ENCODE measurements at regions not wholly inside any gene's neighbourhood (a gene's known extent, or its start where the extent isn't known, plus 50 kb on each side); places are given as distances from the start of the nearest gene placed in this dataset.

DNA sequence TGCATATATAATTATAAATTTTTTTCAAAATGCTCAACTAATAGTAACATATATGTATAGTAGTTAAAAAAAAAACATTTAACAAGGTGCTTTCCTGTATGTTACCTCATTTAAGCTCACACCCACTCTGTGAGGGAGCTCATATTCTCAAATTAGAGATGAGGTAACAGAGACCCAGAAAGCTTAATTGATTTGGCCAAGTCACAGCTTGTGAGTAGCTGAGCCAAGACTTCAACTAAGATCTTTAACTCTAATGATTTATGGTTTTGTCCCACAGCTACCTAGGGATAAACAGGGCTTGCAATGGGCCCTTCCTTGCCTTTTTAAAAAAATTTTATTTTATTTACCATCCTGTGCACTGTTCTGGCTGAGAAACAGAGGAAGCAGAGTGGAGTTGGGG is 230.0 kb upstream of the GOLIM4 start:
- DNase-seq (ENCODE audit: unreplicated experiment) = no peak
- CTCF ChIA-PET = interaction anchor here (0.6 kb wide), 1 partner anchor 625 kb away, joined by 3 read pairs; no protein-coding TSS in a partner anchor
- TF ChIP-seq, protein P1, sequence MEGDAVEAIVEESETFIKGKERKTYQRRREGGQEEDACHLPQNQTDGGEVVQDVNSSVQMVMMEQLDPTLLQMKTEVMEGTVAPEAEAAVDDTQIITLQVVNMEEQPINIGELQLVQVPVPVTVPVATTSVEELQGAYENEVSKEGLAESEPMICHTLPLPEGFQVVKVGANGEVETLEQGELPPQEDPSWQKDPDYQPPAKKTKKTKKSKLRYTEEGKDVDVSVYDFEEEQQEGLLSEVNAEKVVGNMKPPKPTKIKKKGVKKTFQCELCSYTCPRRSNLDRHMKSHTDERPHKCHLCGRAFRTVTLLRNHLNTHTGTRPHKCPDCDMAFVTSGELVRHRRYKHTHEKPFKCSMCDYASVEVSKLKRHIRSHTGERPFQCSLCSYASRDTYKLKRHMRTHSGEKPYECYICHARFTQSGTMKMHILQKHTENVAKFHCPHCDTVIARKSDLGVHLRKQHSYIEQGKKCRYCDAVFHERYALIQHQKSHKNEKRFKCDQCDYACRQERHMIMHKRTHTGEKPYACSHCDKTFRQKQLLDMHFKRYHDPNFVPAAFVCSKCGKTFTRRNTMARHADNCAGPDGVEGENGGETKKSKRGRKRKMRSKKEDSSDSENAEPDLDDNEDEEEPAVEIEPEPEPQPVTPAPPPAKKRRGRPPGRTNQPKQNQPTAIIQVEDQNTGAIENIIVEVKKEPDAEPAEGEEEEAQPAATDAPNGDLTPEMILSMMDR (IDR thresholded peaks at IDR 0.05; ENCODE audit: unreplicated experiment) = no peak
- Mint-ChIP-seq H3K9me3 (ENCODE audit: unreplicated experiment) (no peaks in the 10 kb centered on the region), H3K27me3 (ENCODE audit: insufficient read depth, unreplicated experiment) (peaks cover 90% of the 10 kb centered on the region), H3K27ac (ENCODE audit: low read depth, unreplicated experiment) (no peak overlapping the region), H3K36me3 (ENCODE audit: insufficient read depth, unreplicated experiment) (no peaks in the 10 kb centered on the region), H3K4me3 (ENCODE audit: unreplicated experiment) (no peak overlapping the region), H3K4me1 (ENCODE audit: insufficient read depth, unreplicated experiment) (no peaks in the 10 kb centered on the region)
- POLR2A ChIA-PET = no interaction called here
- no TSS peak for BruUV-seq (replicated peaks)
- intact Hi-C loops (cut with micrococcal nuclease) = no loop called here

DNA sequence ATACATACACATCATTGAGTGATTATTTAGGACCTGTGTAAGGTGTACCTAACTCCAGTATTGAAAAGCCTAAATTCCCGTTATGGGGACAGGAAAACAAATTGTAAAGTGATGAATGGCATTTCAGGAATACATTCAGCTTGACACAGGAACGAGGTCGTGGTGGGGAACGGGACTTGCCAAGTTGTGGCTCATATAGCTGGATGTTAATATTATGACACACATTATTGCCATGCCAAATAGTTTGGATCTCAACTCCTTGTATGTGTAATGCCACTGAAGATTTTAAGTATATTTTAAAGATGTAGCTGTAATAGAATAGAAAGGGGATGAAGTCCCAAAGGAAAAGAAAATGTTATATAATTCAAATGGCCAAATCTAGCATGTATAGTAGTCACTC is 227.2 kb upstream of the GOLIM4 start:
- no peak overlapping the region for H3K27ac Mint-ChIP-seq (ENCODE audit: low read depth, unreplicated experiment)
- CTCF ChIA-PET = interaction anchor here (0.9 kb wide), 1 partner anchor 524 kb away, joined by 3 read pairs; no protein-coding TSS in a partner anchor
- DNase-seq (ENCODE audit: unreplicated experiment) = no peak
- H3K4me1 Mint-ChIP-seq (ENCODE audit: insufficient read depth, unreplicated experiment) = no peaks in the 10 kb centered on the region
- TF ChIP-seq, protein P1 (IDR thresholded peaks at IDR 0.05; ENCODE audit: unreplicated experiment) = no peak
- POLR2A ChIA-PET = no interaction called here
- no peak overlapping the region for H3K4me3 Mint-ChIP-seq (ENCODE audit: unreplicated experiment)
- H3K36me3 Mint-ChIP-seq (ENCODE audit: insufficient read depth, unreplicated experiment) = no peaks in the 10 kb centered on the region
- H3K27me3 Mint-ChIP-seq (ENCODE audit: insufficient read depth, unreplicated experiment) = peaks cover 96% of the 10 kb centered on the region
- H3K9me3 Mint-ChIP-seq (ENCODE audit: unreplicated experiment) = no peaks in the 10 kb centered on the region
- intact Hi-C loops (cut with micrococcal nuclease) = no loop called here
- no TSS peak for BruUV-seq (replicated peaks)

GRCh38 chr3:168314166-168314565 is 218.4 kb upstream of the GOLIM4 start:
- H3K4me1 Mint-ChIP-seq (ENCODE audit: insufficient read depth, unreplicated experiment) = no peaks in the 10 kb centered on the region
- H3K9me3 Mint-ChIP-seq (ENCODE audit: unreplicated experiment) = no peaks in the 10 kb centered on the region
- TF ChIP-seq, protein P1 (IDR thresholded peaks at IDR 0.05; ENCODE audit: unreplicated experiment) = no peak
- no peak for DNase-seq (ENCODE audit: unreplicated experiment)
- H3K4me3 Mint-ChIP-seq (ENCODE audit: unreplicated experiment) = no peak overlapping the region
- no peak overlapping the region for H3K27ac Mint-ChIP-seq (ENCODE audit: low read depth, unreplicated experiment)
- intact Hi-C loops (cut with micrococcal nuclease) = no loop called here
- no TSS peak for BruUV-seq (replicated peaks)
- no peaks in the 10 kb centered on the region for H3K36me3 Mint-ChIP-seq (ENCODE audit: insufficient read depth, unreplicated experiment)
- POLR2A ChIA-PET = no interaction called here
- CTCF ChIA-PET = interaction anchor here (1.1 to 1.4 kb wide), 2 partner anchors 67 to 103 kb away, joined by 3 to 4 read pairs; no protein-coding TSS in a partner anchor
- H3K27me3 Mint-ChIP-seq (ENCODE audit: insufficient read depth, unreplicated experiment) = peaks cover 29% of the 10 kb centered on the region

DNA sequence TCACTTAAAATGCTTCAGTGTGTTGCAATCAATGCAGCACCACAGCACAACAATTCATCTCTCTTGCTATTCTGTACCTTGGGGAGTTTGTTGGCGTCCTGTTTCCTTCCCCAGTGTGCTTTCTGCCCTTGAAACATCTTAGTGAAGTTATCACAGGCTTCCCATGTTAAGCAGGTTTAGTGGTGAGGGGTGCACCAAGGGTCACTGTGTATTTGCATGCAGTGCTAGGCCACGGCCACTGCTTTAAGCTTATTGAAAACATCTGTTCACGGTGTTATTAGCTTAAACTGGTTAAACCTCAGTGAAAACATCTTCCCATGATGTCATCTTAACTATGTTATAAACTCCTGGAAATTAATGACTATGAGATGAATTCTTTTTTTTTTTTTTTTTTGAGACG is 217.3 kb upstream of the GOLIM4 start:
- POLR2A ChIA-PET = no interaction called here
- DNase-seq (ENCODE audit: unreplicated experiment) = no peak
- no peaks in the 10 kb centered on the region for H3K9me3 Mint-ChIP-seq (ENCODE audit: unreplicated experiment)
- peaks cover 27% of the 10 kb centered on the region for H3K27me3 Mint-ChIP-seq (ENCODE audit: insufficient read depth, unreplicated experiment)
- no TSS peak for BruUV-seq (replicated peaks)
- H3K4me1 Mint-ChIP-seq (ENCODE audit: insufficient read depth, unreplicated experiment) = no peaks in the 10 kb centered on the region
- CTCF ChIA-PET = no interaction called here
- H3K27ac Mint-ChIP-seq (ENCODE audit: low read depth, unreplicated experiment) = no peak overlapping the region
- TF ChIP-seq, protein P1 (IDR thresholded peaks at IDR 0.05; ENCODE audit: unreplicated experiment) = no peak
- no peak overlapping the region for H3K4me3 Mint-ChIP-seq (ENCODE audit: unreplicated experiment)
- intact Hi-C loops (cut with micrococcal nuclease) = no loop called here
- no peaks in the 10 kb centered on the region for H3K36me3 Mint-ChIP-seq (ENCODE audit: insufficient read depth, unreplicated experiment)
